ENCODE measurements at regions not wholly inside any gene's neighbourhood (a gene's known extent, or its start where the extent isn't known, plus 50 kb on each side); places are given as distances from the start of the nearest gene placed in this dataset.

DNA sequence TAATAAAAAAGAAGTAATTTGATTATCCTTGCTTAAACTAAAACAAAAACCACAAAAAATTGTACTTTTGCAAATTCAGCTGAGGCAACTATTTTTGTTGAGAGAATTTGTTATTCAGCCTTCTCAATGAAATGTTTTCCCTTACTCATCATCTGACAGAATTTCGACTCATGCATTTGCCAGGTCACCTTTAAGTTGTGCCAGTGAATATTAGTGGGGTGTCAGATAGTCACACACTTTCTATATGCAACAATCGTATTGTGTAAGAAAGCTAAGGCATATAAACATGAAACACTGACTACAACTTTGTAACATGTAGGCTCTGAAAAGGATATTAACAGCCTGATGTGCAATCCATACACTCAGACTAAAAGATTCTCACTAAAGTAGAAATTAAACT lies 1653.1 kb upstream of the SLC39A10 start:
- no peak for ATAC-seq
- DNase-seq, result peak; percentile 6
- H3F3A ChIP-seq (ENCODE audit: low read length, unreplicated experiment), result no peaks in the 10 kb centered on the region
- H3K4me3 ChIP-seq (ENCODE audit: low read length), result no peak overlapping the region
- no peak overlapping the region for H3K4me2 ChIP-seq (ENCODE audit: low read length)
- POLR2A ChIA-PET (ENCODE audit: unreplicated experiment), result interaction anchor here (0.6 kb wide), 1 partner anchor 357 kb away, joined by 3 read pairs; no protein-coding TSS in a partner anchor
- intact Hi-C loops (cut with micrococcal nuclease), result loop anchor here (2.0 kb wide), 1 partner anchor 15 kb away; no protein-coding TSS in a partner anchor
- H4K20me1 ChIP-seq (ENCODE audit: low read length), result no peaks in the 10 kb centered on the region
- CTCF ChIA-PET, result no interaction called here
- no peaks in the 10 kb centered on the region for H3K36me3 ChIP-seq (ENCODE audit: low read depth, low read length)
- no peaks in the 10 kb centered on the region for H3K9me3 ChIP-seq (ENCODE audit: low read length)
- peaks cover 6% of the 10 kb centered on the region; the same call in 1 of the 2 replicates for H3K4me1 ChIP-seq (ENCODE audit: insufficient read depth, low read length)
- no peak overlapping the region for H3K9ac ChIP-seq (ENCODE audit: low read length)
- H3K79me2 ChIP-seq (ENCODE audit: low read length), result no peaks in the 10 kb centered on the region
- H3K9me2 ChIP-seq (replicated peaks; ENCODE audit: low read length), result no peaks in the 10 kb centered on the region
- TF ChIP-seq EZH2phosphoT487 (IDR thresholded peaks at IDR 0.05; ENCODE audit: borderline replicate concordance, low read length) (no peak), EZH2 (IDR thresholded peaks at IDR 0.05; ENCODE audit: low read length, unreplicated experiment) (no peak)
- TF ChIP-seq, protein P1, sequence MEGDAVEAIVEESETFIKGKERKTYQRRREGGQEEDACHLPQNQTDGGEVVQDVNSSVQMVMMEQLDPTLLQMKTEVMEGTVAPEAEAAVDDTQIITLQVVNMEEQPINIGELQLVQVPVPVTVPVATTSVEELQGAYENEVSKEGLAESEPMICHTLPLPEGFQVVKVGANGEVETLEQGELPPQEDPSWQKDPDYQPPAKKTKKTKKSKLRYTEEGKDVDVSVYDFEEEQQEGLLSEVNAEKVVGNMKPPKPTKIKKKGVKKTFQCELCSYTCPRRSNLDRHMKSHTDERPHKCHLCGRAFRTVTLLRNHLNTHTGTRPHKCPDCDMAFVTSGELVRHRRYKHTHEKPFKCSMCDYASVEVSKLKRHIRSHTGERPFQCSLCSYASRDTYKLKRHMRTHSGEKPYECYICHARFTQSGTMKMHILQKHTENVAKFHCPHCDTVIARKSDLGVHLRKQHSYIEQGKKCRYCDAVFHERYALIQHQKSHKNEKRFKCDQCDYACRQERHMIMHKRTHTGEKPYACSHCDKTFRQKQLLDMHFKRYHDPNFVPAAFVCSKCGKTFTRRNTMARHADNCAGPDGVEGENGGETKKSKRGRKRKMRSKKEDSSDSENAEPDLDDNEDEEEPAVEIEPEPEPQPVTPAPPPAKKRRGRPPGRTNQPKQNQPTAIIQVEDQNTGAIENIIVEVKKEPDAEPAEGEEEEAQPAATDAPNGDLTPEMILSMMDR (conservative IDR thresholded peaks at IDR 0.05; ENCODE audit: low read depth, low read length), result no peak
- H2AFZ ChIP-seq (ENCODE audit: low read length), result no peak overlapping the region
- no peaks in the 10 kb centered on the region for H3K27me3 ChIP-seq (ENCODE audit: low read length)
- no TSS peak for BruUV-seq (replicated peaks)
- no peak overlapping the region for H3K27ac ChIP-seq (ENCODE audit: low read length)

DNA sequence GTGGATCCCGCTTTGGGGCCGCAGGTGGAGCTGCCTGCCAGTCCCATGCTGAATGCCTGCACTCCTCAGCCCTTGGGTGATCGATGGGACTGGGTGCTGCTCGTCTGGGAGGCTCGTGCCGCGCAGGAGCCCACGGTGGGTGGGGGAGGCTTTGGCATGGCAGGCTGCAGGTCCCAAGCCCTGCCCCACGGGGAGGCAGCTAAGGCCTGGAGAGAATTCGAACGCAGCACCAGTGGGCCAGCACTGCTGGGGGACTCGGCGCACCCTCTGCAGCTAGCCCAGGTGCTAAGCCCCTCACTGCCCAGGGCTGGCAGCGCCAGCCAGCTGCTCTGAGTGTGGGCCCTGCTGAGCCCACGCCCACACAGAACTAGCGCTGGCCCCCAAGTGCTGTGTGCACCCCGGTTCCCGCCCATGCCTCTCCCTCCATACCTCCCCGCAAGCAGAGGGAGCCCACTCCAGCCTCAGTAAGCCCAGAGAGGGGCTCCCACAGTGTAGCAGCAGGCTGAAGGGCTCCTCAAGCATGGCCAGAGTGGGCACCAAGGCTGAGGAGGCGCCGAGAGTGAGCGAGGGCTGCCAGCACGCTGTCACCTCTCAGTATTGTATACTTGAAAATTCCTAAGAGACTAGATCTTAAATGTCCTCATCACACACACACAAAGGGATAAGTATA lies 1654.2 kb upstream of the SLC39A10 start:
- Histone ChIP-seq H3K36me3 (ENCODE audit: low read depth, low read length) (no peaks in the 10 kb centered on the region), H3K79me2 (ENCODE audit: low read length) (no peaks in the 10 kb centered on the region), H3K27me3 (ENCODE audit: low read length) (no peaks in the 10 kb centered on the region), H3K27ac (ENCODE audit: low read length) (no peak overlapping the region), H3K4me3 (ENCODE audit: low read length) (no peak overlapping the region), H3K4me1 (ENCODE audit: insufficient read depth, low read length) (peaks cover 6% of the 10 kb centered on the region; the same call in 1 of the 2 replicates), H3K9me3 (ENCODE audit: low read length) (no peaks in the 10 kb centered on the region), H3F3A (ENCODE audit: low read length, unreplicated experiment) (no peaks in the 10 kb centered on the region), H3K9me2 (replicated peaks; ENCODE audit: low read length) (no peaks in the 10 kb centered on the region), H3K9ac (ENCODE audit: low read length) (no peak overlapping the region), H2AFZ (ENCODE audit: low read length) (no peak overlapping the region), H3K4me2 (ENCODE audit: low read length) (no peak overlapping the region), H4K20me1 (ENCODE audit: low read length) (no peaks in the 10 kb centered on the region)
- ChIA-PET POLR2A (ENCODE audit: unreplicated experiment) (no interaction called here), CTCF (no interaction called here)
- TF ChIP-seq EZH2phosphoT487 (IDR thresholded peaks at IDR 0.05; ENCODE audit: borderline replicate concordance, low read length) (no peak), EZH2 (IDR thresholded peaks at IDR 0.05; ENCODE audit: low read length, unreplicated experiment) (no peak)
- TF ChIP-seq, protein P1 (conservative IDR thresholded peaks at IDR 0.05; ENCODE audit: low read depth, low read length), result no peak
- no peak for DNase-seq
- intact Hi-C loops (cut with micrococcal nuclease), result no loop called here
- no peak for ATAC-seq
- no TSS peak for BruUV-seq (replicated peaks)

DNA sequence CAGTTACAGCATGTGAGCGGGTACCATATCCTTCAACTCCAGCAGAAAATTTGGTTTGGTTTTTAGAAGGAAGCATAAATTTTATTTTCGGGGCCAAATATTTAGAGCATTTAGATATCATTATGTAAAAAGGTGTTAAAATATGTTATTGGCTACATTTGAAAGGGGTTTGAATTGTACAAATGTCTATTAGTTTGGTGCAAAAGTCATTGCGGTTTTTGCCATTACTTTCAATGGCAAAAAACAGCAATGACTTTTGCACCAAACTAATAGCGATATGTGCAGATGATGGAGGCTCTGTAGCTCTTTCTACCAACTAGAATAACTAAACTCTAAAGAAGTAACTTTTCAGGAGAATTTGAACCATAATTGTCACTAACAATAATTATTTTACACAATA lies 1666.2 kb upstream of the SLC39A10 start:
- no peak overlapping the region for H2AFZ ChIP-seq (ENCODE audit: low read length)
- H3K4me2 ChIP-seq (ENCODE audit: low read length), result no peak overlapping the region
- TF ChIP-seq, protein P1 (conservative IDR thresholded peaks at IDR 0.05; ENCODE audit: low read depth, low read length), result no peak
- TF ChIP-seq EZH2phosphoT487 (IDR thresholded peaks at IDR 0.05; ENCODE audit: borderline replicate concordance, low read length), result no peak
- no peak for TF ChIP-seq EZH2 (IDR thresholded peaks at IDR 0.05; ENCODE audit: low read length, unreplicated experiment)
- intact Hi-C loops (cut with micrococcal nuclease), result no loop called here
- POLR2A ChIA-PET (ENCODE audit: unreplicated experiment), result no interaction called here
- ATAC-seq (no peak), DNase-seq (no peak)
- no peaks in the 10 kb centered on the region for H3F3A ChIP-seq (ENCODE audit: low read length, unreplicated experiment)
- no peaks in the 10 kb centered on the region for H3K79me2 ChIP-seq (ENCODE audit: low read length)
- no peaks in the 10 kb centered on the region for H3K9me2 ChIP-seq (replicated peaks; ENCODE audit: low read length)
- CTCF ChIA-PET, result no interaction called here
- no peak overlapping the region for H3K4me3 ChIP-seq (ENCODE audit: low read length)
- H3K9ac ChIP-seq (ENCODE audit: low read length), result no peak overlapping the region
- no peaks in the 10 kb centered on the region for H3K27me3 ChIP-seq (ENCODE audit: low read length)
- no peaks in the 10 kb centered on the region for H3K36me3 ChIP-seq (ENCODE audit: low read depth, low read length)
- no peak overlapping the region for H3K27ac ChIP-seq (ENCODE audit: low read length)
- BruUV-seq (replicated peaks), result no TSS peak
- no peaks in the 10 kb centered on the region for H4K20me1 ChIP-seq (ENCODE audit: low read length)
- no peaks in the 10 kb centered on the region for H3K4me1 ChIP-seq (ENCODE audit: insufficient read depth, low read length)
- H3K9me3 ChIP-seq (ENCODE audit: low read length), result no peaks in the 10 kb centered on the region
